NB4 (cell line): ENCODE measurements at regions not wholly inside any gene's neighbourhood (a gene's known extent, or its start where the extent isn't known, plus 50 kb on each side); places are given as distances from the start of the nearest gene placed in this dataset.

Experiments used
- DNase-seq: peaks from one replicate; pipeline ENCODE4 v3.0.0; 2010; ENCODE audit warnings: low read depth
- H3K4me3 ChIP-seq: one replicate; pipeline ENCODE4 v1.5.1; 2011; ENCODE audit warnings: mild to moderate bottlenecking, low read depth, low read length, moderate library complexity
- MAX ChIP-seq: IDR thresholded peaks from 2 replicates; pipeline ENCODE4 v1.6.1; 2011; ENCODE audit warnings: low read depth, low read length
- MYC ChIP-seq: IDR thresholded peaks from 2 replicates; pipeline ENCODE4 v1.6.1; 2011; ENCODE audit warnings: low read depth, low read length
- POLR2A ChIP-seq: IDR thresholded peaks from 2 replicates; pipeline ENCODE4 v1.6.1; 2011; ENCODE audit warnings: mild to moderate bottlenecking; ENCODE audit not compliant: insufficient read length; ENCODE audit errors: extremely low read depth
- TF ChIP-seq, protein P1 (sequence below): IDR thresholded peaks from one replicate; pipeline ENCODE4 v1.5.1; 2012; ENCODE audit warnings: low read depth, low read length

- no peak overlapping the region for H3K4me3 ChIP-seq
- no peak for TF ChIP-seq MYC
- no peak for TF ChIP-seq MAX
- DNase-seq, result no peak
These were observed 80.6 kb downstream of the ATXN3L start for GRCh38 chrX:13239272-13239671.

GRCh38 chrX:13235930-13236329 lies 83.9 kb downstream of the ATXN3L start:
- no peak overlapping the region for H3K4me3 ChIP-seq
- no peak for DNase-seq
- TF ChIP-seq MAX (no peak), MYC (no peak), POLR2A (no peak)
- TF ChIP-seq, protein P1, sequence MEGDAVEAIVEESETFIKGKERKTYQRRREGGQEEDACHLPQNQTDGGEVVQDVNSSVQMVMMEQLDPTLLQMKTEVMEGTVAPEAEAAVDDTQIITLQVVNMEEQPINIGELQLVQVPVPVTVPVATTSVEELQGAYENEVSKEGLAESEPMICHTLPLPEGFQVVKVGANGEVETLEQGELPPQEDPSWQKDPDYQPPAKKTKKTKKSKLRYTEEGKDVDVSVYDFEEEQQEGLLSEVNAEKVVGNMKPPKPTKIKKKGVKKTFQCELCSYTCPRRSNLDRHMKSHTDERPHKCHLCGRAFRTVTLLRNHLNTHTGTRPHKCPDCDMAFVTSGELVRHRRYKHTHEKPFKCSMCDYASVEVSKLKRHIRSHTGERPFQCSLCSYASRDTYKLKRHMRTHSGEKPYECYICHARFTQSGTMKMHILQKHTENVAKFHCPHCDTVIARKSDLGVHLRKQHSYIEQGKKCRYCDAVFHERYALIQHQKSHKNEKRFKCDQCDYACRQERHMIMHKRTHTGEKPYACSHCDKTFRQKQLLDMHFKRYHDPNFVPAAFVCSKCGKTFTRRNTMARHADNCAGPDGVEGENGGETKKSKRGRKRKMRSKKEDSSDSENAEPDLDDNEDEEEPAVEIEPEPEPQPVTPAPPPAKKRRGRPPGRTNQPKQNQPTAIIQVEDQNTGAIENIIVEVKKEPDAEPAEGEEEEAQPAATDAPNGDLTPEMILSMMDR, result no peak

- no peak for DNase-seq
- TF ChIP-seq POLR2A, result no peak
- TF ChIP-seq MAX, result no peak
- no peak for TF ChIP-seq MYC
- TF ChIP-seq, protein P1, result no peak
- H3K4me3 ChIP-seq, result no peak overlapping the region
These were observed 87.4 kb downstream of the ATXN3L start for GRCh38 chrX:13232484-13232883.

GRCh38 chrX:13226214-13226613 lies 93.6 kb downstream of the ATXN3L start:
- TF ChIP-seq POLR2A (no peak), MAX (no peak), MYC (no peak)
- TF ChIP-seq, protein P1, result no peak
- no peak overlapping the region for H3K4me3 ChIP-seq
- no peak for DNase-seq

GRCh38 chrX:13223868-13224567 lies 95.8 kb downstream of the ATXN3L start:
- DNase-seq, result no peak
- TF ChIP-seq, protein P1, result no peak
- TF ChIP-seq MAX, result no peak
- TF ChIP-seq MYC, result no peak
- no peak for TF ChIP-seq POLR2A
- H3K4me3 ChIP-seq, result no peak overlapping the region

- no peak for TF ChIP-seq POLR2A
- no peak for TF ChIP-seq MYC
- TF ChIP-seq MAX, result no peak
- TF ChIP-seq, protein P1, result no peak
- DNase-seq, result no peak
- no peak overlapping the region for H3K4me3 ChIP-seq
These were observed 98.9 kb downstream of the ATXN3L start for GRCh38 chrX:13220916-13221315.
